K562 (cell line): ENCODE measurements at regions not wholly inside any gene's neighbourhood (a gene's known extent, or its start where the extent isn't known, plus 50 kb on each side); places are given as distances from the start of the nearest gene placed in this dataset.

ENCODE experiments used
- AFF4 ChIP-seq: sonication (generic); formaldehyde crosslinking; IDR thresholded peaks from 2 replicates; pipeline ENCODE4 v1.8.0; 2023; ENCODE audit warnings: mild to moderate bottlenecking, missing genetic modification reagents
- CBX2 ChIP-seq: fragments of 200-600 bp; sonication (generic); IDR thresholded peaks from one replicate; pipeline ENCODE4 v1.6.1; 2012; ENCODE audit warnings: mild to moderate bottlenecking, low read length, inconsistent platforms; ENCODE audit not compliant: insufficient read depth, poor library complexity, severe bottlenecking
- E2F4 ChIP-seq: sonication (generic); formaldehyde crosslinking; IDR thresholded peaks from 2 replicates; pipeline ENCODE4 v1.8.0; 2022; ENCODE audit warnings: mild to moderate bottlenecking, low read depth, missing genetic modification reagents
- ELF2 ChIP-seq: fragments of 250-450 bp; sonication (Bioruptor Pico); IDR thresholded peaks from 2 replicates; pipeline ENCODE4 v1.5.0; 2021; ENCODE audit warnings: mild to moderate bottlenecking
- NRF1 ChIP-seq, 2 experiments: fragments of 450-650 bp; IDR thresholded peaks in 1 of 2; conservative IDR thresholded peaks in 1 of 2; 2 replicates each; pipeline ENCODE4 v1.6.1; 2014; ENCODE audit warnings: mild to moderate bottlenecking in 2 of 2
- PHF20 ChIP-seq: fragments of 450-650 bp; IDR thresholded peaks from 2 replicates; pipeline ENCODE4 v1.6.1; 2018; ENCODE audit not compliant: partially characterized antibody
- PHF21A ChIP-seq: fragments of 450-650 bp; IDR thresholded peaks from 2 replicates; pipeline ENCODE4 v1.6.1; 2017; ENCODE audit warnings: low read depth, borderline replicate concordance
- SIN3A ChIP-seq, 2 experiments: fragments of 150-350 bp in 1 of 2; IDR thresholded peaks; 2 replicates each; pipeline ENCODE4 v1.6.1; 2011 to 2016; ENCODE audit warnings: borderline replicate concordance in 2 of 2, low read depth in 2 of 2, low read length in 2 of 2, mild to moderate bottlenecking in 2 of 2, moderate library complexity in 2 of 2; ENCODE audit not compliant: control insufficient read depth in 1 of 2
- SNRNP70 ChIP-seq: fragments of 200-400 bp; formaldehyde crosslinking; optimal IDR thresholded peaks from 2 replicates; pipeline ENCODE3; 2017; ENCODE audit warnings: low read depth, low read length
- SPI1 ChIP-seq: IDR thresholded peaks from 2 replicates; pipeline ENCODE4 v1.6.1; 2011; ENCODE audit warnings: low read depth, low read length, control low read depth, borderline replicate concordance
- ZNF274 ChIP-seq: IDR thresholded peaks from 2 replicates; pipeline ENCODE4 v1.6.1; 2011; ENCODE audit warnings: low read depth, mild to moderate bottlenecking, low read length, moderate library complexity, borderline replicate concordance
- ZNF311 ChIP-seq: fragments of 250-450 bp; sonication (Bioruptor Pico); IDR thresholded peaks from 2 replicates; pipeline ENCODE4 v1.4.0; 2020; ENCODE audit warnings: mild to moderate bottlenecking, moderate library complexity
- ZNF707 ChIP-seq: fragments of 250-450 bp; sonication (Bioruptor Pico); conservative IDR thresholded peaks from 2 replicates; pipeline ENCODE4 v1.8.0; 2022; ENCODE audit warnings: inconsistent platforms, mild to moderate bottlenecking, moderate library complexity

- TF ChIP-seq PHF21A (no peak), NRF1 (conservative IDR thresholded peaks at IDR 0.05 in 1 of 2, IDR thresholded peaks at IDR 0.05 in 1 of 2) (no peak), AFF4 (CRISPR knock-in tag) (no peak), CBX2 (no peak), PHF20 (no peak), E2F4 (CRISPR knock-in tag) (no peak), ELF2 (CRISPR knock-in tag) (no peak), SPI1 (no peak), ZNF707 (no peak), ZNF274 (no peak), SNRNP70 (no peak), ZNF311 (CRISPR knock-in tag) (no peak), SIN3A (IDR thresholded peaks at IDR 0.05; ENCODE audit: borderline replicate concordance in 2 of 2, control insufficient read depth in 1 of 2, low read depth in 2 of 2, low read length in 2 of 2) (no peak)
Observed at GRCh38 chr1:30491831-30492230, 231.6 kb downstream of the MATN1 start.
